SK-N-SH (cell line): ENCODE measurements at regions not wholly inside any gene's neighbourhood (a gene's known extent, or its start where the extent isn't known, plus 50 kb on each side); places are given as distances from the start of the nearest gene placed in this dataset.

Experiments
- CTCF ChIP-seq: fragments of 200-600 bp; sonication (generic); IDR thresholded peaks from 2 replicates; pipeline ENCODE4 v1.6.1; 2017; ENCODE audit warnings: antibody characterized with exemption, mild to moderate bottlenecking, moderate library complexity
- GABPA ChIP-seq: IDR thresholded peaks from 2 replicates; pipeline ENCODE4 v1.4.0; 2012; ENCODE audit warnings: low read depth, mild to moderate bottlenecking
- IRF3 ChIP-seq: fragments of 150-350 bp; IDR thresholded peaks from 2 replicates; pipeline ENCODE4 v1.6.1; 2016; ENCODE audit warnings: mild to moderate bottlenecking, low read depth, low read length
- RCOR1 ChIP-seq: fragments of 150-350 bp; IDR thresholded peaks from 2 replicates; pipeline ENCODE4 v1.6.1; 2017; ENCODE audit warnings: antibody characterized with exemption, low read length
- TAF1 ChIP-seq: IDR thresholded peaks from 2 replicates; pipeline ENCODE4 v1.6.1; 2012; ENCODE audit warnings: low read depth, mild to moderate bottlenecking, low read length, moderate library complexity, borderline replicate concordance

- TF ChIP-seq CTCF (no peak), IRF3 (no peak), GABPA (no peak), RCOR1 (no peak), TAF1 (no peak)
These were observed 419.7 kb upstream of the ZEB2 start for GRCh38 chr2:144939590-144939989.
